Neural progenitor cell (in vitro differentiated cells): ENCODE measurements at regions not wholly inside any gene's neighbourhood (a gene's known extent, or its start where the extent isn't known, plus 50 kb on each side); places are given as distances from the start of the nearest gene placed in this dataset.

ENCODE experiments used
- DNase-seq: peaks from one replicate; pipeline ENCODE4 v3.0.0-alpha.2; 2016; ENCODE audit warnings: low spot score
- H2AFZ ChIP-seq: fragments of 200-600 bp; sonication (generic); replicated peaks from 2 replicates; pipeline ENCODE4 v1.6.1; 2016; ENCODE audit warnings: antibody characterized with exemption
- H3F3A ChIP-seq: fragments of 200-600 bp; sonication (generic); 2 replicates; pipeline ENCODE4 v1.6.1; 2016; ENCODE audit warnings: antibody characterized with exemption, low read depth
- H3K27ac ChIP-seq: fragments of 200-600 bp; sonication (generic); 2 replicates; pipeline ENCODE4 v1.5.1; 2016; ENCODE audit warnings: mild to moderate bottlenecking
- H3K27me3 ChIP-seq: fragments of 200-600 bp; sonication (generic); 2 replicates; pipeline ENCODE4 v1.6.1; 2016; ENCODE audit warnings: mild to moderate bottlenecking, moderate library complexity
- H3K36me3 ChIP-seq: fragments of 200-600 bp; sonication (generic); 2 replicates; pipeline ENCODE4 v1.5.1; 2016
- H3K4me1 ChIP-seq: fragments of 200-600 bp; sonication (generic); 2 replicates; pipeline ENCODE4 v1.6.1; 2016; ENCODE audit warnings: mixed run types
- H3K4me2 ChIP-seq: fragments of 200-600 bp; sonication (generic); 2 replicates; pipeline ENCODE4 v1.6.1; 2016
- H3K4me3 ChIP-seq: fragments of 200-600 bp; sonication (generic); 2 replicates; pipeline ENCODE4 v1.5.1; 2016
- H3K79me2 ChIP-seq: fragments of 200-600 bp; sonication (generic); 2 replicates; pipeline ENCODE4 v1.6.1; 2016; ENCODE audit warnings: low read depth
- H3K9ac ChIP-seq: fragments of 200-600 bp; sonication (generic); 2 replicates; pipeline ENCODE4 v1.6.1; 2016
- H3K9me3 ChIP-seq: fragments of 200-600 bp; sonication (generic); 2 replicates; pipeline ENCODE4 v1.5.1; 2016; ENCODE audit warnings: low read depth
- H4K20me1 ChIP-seq: fragments of 200-600 bp; sonication (generic); 2 replicates; pipeline ENCODE4 v1.6.1; 2016; ENCODE audit warnings: low read depth
- H3K27ac Mint-ChIP-seq: 3 replicates; pipeline ENCODE4 v1.8.0; 2021; ENCODE audit warnings: mixed read lengths
- H3K27me3 Mint-ChIP-seq: 2 replicates; pipeline ENCODE4 v1.8.0; 2022; ENCODE audit warnings: low read depth, mild to moderate bottlenecking, inconsistent platforms, moderate library complexity, mixed read lengths; ENCODE audit not compliant: insufficient read depth
- H3K36me3 Mint-ChIP-seq: 3 replicates; pipeline ENCODE4 v1.8.0; 2021; ENCODE audit warnings: mixed read lengths
- H3K4me1 Mint-ChIP-seq: 3 replicates; pipeline ENCODE4 v1.8.0; 2021; ENCODE audit warnings: mixed read lengths
- H3K4me3 Mint-ChIP-seq: 3 replicates; pipeline ENCODE4 v1.8.0; 2021; ENCODE audit warnings: mild to moderate bottlenecking, moderate library complexity, mixed read lengths
- H3K9me3 Mint-ChIP-seq: 3 replicates; pipeline ENCODE4 v1.8.0; 2020; ENCODE audit warnings: mixed read lengths
- EZH2 ChIP-seq: fragments of 200-600 bp; sonication (generic); IDR thresholded peaks from 2 replicates; pipeline ENCODE4 v1.6.1; 2017; ENCODE audit warnings: antibody characterized with exemption, mild to moderate bottlenecking, moderate library complexity
- EZH2phosphoT487 ChIP-seq: fragments of 200-600 bp; sonication (generic); IDR thresholded peaks from 2 replicates; pipeline ENCODE4 v1.6.1; 2017; ENCODE audit warnings: antibody characterized with exemption
- TF ChIP-seq, protein P1 (sequence below): fragments of 200-600 bp; sonication (generic); IDR thresholded peaks from 2 replicates; pipeline ENCODE4 v1.5.1; 2017; ENCODE audit warnings: antibody characterized with exemption, mild to moderate bottlenecking

DNA sequence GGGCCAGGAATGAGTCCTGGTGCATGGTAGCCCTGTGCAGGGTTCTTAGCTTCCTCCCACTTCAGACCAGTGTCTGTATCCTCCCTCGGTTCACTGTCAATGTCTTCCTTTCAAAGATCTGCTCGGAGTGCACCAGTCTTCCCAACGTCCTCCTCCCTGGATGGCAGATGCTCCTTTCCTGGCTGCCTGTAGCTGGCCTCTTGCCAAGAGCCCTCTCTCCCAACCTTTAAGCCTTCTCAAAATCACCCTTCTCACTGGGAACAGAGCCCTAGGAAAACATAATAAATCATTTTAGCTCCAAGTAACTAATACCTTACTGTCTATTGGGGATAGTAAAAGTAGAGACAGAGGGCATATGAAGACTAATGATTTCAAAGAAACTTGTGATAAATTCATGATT lies 490.6 kb downstream of the CCSER2 start:
- Mint-ChIP-seq H3K27ac (no peak overlapping the region), H3K36me3 (peaks cover 1% of the 10 kb centered on the region), H3K4me3 (no peak overlapping the region), H3K4me1 (peaks cover 7% of the 10 kb centered on the region), H3K9me3 (peaks cover 11% of the 10 kb centered on the region), H3K27me3 (no peaks in the 10 kb centered on the region)
- no peak overlapping the region for H3K4me3 ChIP-seq
- DNase-seq: no peak
- H4K20me1 ChIP-seq: no peaks in the 10 kb centered on the region
- no peak overlapping the region for H2AFZ ChIP-seq
- H3K4me2 ChIP-seq: no peak overlapping the region
- no peaks in the 10 kb centered on the region for H3K9me3 ChIP-seq
- no peak overlapping the region for H3K27ac ChIP-seq
- H3K4me1 ChIP-seq: peaks cover 4% of the 10 kb centered on the region
- H3K9ac ChIP-seq: no peak overlapping the region
- no peaks in the 10 kb centered on the region for H3K36me3 ChIP-seq
- no peaks in the 10 kb centered on the region for H3K27me3 ChIP-seq
- H3K79me2 ChIP-seq: no peaks in the 10 kb centered on the region
- no peaks in the 10 kb centered on the region for H3F3A ChIP-seq
- no peak for TF ChIP-seq EZH2phosphoT487

DNA sequence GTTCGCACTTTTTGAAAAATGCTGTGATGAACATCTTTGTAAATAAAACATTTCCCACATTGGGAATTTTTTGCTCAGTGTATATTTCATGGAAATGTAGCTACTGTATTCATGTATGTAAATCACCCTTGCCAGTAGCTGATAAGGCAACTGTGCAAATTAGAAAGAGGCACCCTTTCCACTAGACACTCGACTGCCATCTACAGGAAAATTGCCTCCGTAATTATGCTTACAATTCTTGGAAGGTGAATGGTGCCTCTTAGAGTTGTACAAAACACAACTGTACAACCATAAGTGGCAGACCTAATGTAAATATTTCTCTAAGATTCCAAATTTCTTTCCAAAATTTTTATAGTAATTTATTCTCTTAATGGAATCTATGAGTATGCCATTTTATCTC lies 491.7 kb downstream of the CCSER2 start:
- Mint-ChIP-seq H3K36me3 (peaks cover 1% of the 10 kb centered on the region), H3K27me3 (no peaks in the 10 kb centered on the region)
- H3K9me3 ChIP-seq: no peaks in the 10 kb centered on the region

DNA sequence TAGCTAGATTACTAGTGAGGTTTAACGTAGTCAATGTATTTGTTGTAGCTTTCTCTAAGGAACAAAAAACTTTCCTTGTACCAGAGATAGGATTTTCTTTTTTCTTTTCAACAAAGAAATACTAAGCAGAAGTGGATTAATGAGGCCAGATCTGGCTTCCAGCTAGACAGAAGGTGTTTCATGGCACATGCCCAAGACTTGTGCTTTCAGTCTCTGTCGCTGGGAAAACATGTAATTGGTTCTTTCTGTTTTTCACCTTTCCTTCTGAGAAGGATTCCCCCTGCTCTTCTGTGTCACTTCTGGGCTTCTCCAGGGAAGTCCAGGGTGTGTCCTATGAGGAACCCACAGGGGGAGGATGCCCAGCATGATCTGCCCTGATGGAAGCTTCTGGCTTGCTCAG lies 492.2 kb downstream of the CCSER2 start:
- Mint-ChIP-seq H3K27me3 (no peaks in the 10 kb centered on the region), H3K36me3 (peaks cover 1% of the 10 kb centered on the region), H3K27ac (no peak overlapping the region), H3K4me3 (no peak overlapping the region), H3K9me3 (peaks cover 7% of the 10 kb centered on the region), H3K4me1 (peaks cover 10% of the 10 kb centered on the region)
- Histone ChIP-seq H3F3A (no peaks in the 10 kb centered on the region), H3K4me3 (no peak overlapping the region), H3K9ac (no peak overlapping the region), H4K20me1 (no peaks in the 10 kb centered on the region), H2AFZ (no peak overlapping the region), H3K36me3 (no peaks in the 10 kb centered on the region), H3K9me3 (no peaks in the 10 kb centered on the region), H3K4me1 (peaks cover 4% of the 10 kb centered on the region), H3K27ac (no peak overlapping the region), H3K79me2 (no peaks in the 10 kb centered on the region), H3K4me2 (no peak overlapping the region), H3K27me3 (no peaks in the 10 kb centered on the region)
- DNase-seq: no peak
- TF ChIP-seq, protein P1, sequence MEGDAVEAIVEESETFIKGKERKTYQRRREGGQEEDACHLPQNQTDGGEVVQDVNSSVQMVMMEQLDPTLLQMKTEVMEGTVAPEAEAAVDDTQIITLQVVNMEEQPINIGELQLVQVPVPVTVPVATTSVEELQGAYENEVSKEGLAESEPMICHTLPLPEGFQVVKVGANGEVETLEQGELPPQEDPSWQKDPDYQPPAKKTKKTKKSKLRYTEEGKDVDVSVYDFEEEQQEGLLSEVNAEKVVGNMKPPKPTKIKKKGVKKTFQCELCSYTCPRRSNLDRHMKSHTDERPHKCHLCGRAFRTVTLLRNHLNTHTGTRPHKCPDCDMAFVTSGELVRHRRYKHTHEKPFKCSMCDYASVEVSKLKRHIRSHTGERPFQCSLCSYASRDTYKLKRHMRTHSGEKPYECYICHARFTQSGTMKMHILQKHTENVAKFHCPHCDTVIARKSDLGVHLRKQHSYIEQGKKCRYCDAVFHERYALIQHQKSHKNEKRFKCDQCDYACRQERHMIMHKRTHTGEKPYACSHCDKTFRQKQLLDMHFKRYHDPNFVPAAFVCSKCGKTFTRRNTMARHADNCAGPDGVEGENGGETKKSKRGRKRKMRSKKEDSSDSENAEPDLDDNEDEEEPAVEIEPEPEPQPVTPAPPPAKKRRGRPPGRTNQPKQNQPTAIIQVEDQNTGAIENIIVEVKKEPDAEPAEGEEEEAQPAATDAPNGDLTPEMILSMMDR: no peak
- TF ChIP-seq EZH2phosphoT487 (no peak), EZH2 (no peak)

More for the DNA sequence above, 491.7 kb downstream of the CCSER2 start:
- H3K4me1 Mint-ChIP-seq: peaks cover 7% of the 10 kb centered on the region
- Histone ChIP-seq H3K36me3 (no peaks in the 10 kb centered on the region), H3K27ac (no peak overlapping the region), H3K4me1 (peaks cover 4% of the 10 kb centered on the region), H3K27me3 (no peaks in the 10 kb centered on the region), H3K9ac (no peak overlapping the region), H3K79me2 (no peaks in the 10 kb centered on the region), H2AFZ (no peak overlapping the region), H3K4me2 (no peak overlapping the region), H3F3A (no peaks in the 10 kb centered on the region), H3K4me3 (no peak overlapping the region), H4K20me1 (no peaks in the 10 kb centered on the region)
- DNase-seq: no peak
- H3K27ac Mint-ChIP-seq: no peak overlapping the region
- TF ChIP-seq, protein P1: no peak
- TF ChIP-seq EZH2phosphoT487 (no peak), EZH2 (no peak)
- H3K4me3 Mint-ChIP-seq: no peak overlapping the region
- H3K9me3 Mint-ChIP-seq: peaks cover 9% of the 10 kb centered on the region

GRCh38 chr10:84822931-84823630 lies 494.7 kb downstream of the CCSER2 start:
- Histone ChIP-seq H3K9me3 (no peaks in the 10 kb centered on the region), H3K79me2 (no peaks in the 10 kb centered on the region), H3K36me3 (no peaks in the 10 kb centered on the region), H3K4me1 (peaks cover 9% of the 10 kb centered on the region), H3F3A (no peaks in the 10 kb centered on the region), H2AFZ (no peak overlapping the region), H4K20me1 (no peaks in the 10 kb centered on the region), H3K27me3 (no peaks in the 10 kb centered on the region), H3K27ac (no peak overlapping the region), H3K4me3 (no peak overlapping the region), H3K4me2 (no peak overlapping the region), H3K9ac (no peak overlapping the region)
- no peak for DNase-seq
- TF ChIP-seq EZH2phosphoT487: no peak
- TF ChIP-seq, protein P1: no peak
- TF ChIP-seq EZH2: no peak
- Mint-ChIP-seq H3K4me3 (no peak overlapping the region), H3K9me3 (peaks cover 3% of the 10 kb centered on the region), H3K36me3 (peaks cover 1% of the 10 kb centered on the region), H3K27ac (no peak overlapping the region), H3K4me1 (peaks cover 25% of the 10 kb centered on the region), H3K27me3 (no peaks in the 10 kb centered on the region)
